ENCODE measurements at regions not wholly inside any gene's neighbourhood (a gene's known extent, or its start where the extent isn't known, plus 50 kb on each side); places are given as distances from the start of the nearest gene placed in this dataset.
"Not testable (repeated sequence)": the region's sequence is repeated elsewhere in the genome, so short reads cannot be mapped to it uniquely, and the experiment has no call there.

DNA sequence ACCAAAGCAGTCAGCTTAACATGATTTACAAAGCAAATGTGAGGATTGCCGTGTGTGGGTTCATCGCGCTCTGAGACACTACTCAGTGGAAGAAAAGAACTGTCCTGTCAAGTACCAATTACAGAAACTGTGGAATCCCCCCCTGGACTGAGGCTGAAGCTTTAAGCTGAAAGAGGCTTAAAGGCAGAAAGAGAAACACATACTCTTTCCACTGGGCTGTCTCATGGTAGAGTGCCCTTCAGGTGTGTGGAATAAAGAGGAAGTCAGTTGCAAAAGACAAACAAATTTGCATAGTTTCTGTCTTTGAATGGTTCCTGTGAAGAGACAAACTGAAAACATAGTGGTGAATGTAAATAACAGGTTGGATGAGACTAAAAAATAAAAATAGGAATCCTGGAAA lies 560.4 kb upstream of the SYNCRIP start:
- DNase-seq, result no peak

DNA sequence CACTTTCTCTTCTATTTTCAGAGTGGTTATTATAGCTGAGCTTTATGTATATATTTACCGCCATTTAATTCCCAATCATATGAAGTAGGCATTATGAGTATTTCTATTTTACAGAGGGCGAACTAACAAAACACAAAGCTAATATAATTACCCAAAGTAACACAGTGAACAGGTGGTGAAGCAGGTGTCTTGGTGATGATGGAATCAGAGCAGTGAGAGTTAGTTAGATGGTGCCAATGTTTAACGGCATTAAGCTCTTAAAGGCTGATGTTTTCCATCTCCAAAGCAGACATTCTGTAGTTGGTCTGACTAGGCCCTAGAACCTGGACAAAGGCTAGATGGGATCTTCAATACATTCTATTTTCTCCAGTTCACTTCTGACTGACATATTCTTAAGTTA lies 551.1 kb upstream of the SYNCRIP start:
- no peak for DNase-seq

DNA sequence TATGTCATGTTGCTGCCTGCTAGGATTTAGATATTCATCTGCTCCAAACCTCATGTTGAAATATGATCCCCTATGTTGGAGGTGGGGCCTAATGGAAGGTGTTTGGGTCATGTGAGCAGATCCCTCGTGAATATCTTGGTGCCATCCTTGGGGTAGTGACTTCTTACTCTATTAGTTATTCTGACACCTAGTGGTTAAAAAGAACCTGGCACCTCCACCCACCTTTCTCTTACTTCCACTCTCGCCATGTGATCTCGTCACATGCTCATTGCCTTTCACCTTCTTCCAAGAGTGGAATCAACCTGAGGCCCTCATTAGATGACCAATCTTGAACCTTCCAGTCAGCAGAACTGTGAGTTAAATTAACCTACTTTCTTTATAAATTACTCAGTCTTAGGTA lies 549.4 kb upstream of the SYNCRIP start:
- DNase-seq, result peak; percentile 84

GRCh38 chr6:86175149-86175548 lies 532.5 kb upstream of the SYNCRIP start:
- peak; percentile 60 for DNase-seq

GRCh38 chr6:86154852-86155251 lies 512.2 kb upstream of the SYNCRIP start:
- no peak for DNase-seq

- DNase-seq, result no peak
Measured at GRCh38 chr6:86153521-86153920, 510.8 kb upstream of the SYNCRIP start.

DNA sequence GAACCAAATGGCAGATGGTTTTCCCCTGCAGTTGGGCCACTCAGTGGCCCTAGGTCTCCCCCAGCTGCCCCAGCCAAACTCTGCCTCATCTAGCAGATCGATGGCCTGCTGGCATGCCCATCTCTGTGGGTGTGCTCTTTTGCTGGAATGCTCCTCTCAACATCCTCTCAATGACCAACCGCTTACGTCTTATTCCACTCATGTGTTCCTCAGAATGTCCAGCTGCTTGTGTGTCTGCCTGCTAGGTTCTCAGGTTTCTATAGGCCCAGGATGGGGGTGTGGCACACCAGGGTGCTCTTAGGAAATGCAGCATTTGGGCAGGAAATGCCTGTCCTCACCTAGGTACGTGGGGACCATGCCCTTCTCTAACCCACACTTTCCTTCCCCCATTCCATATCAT lies 509.9 kb upstream of the SYNCRIP start:
- DNase-seq, result no peak

DNA sequence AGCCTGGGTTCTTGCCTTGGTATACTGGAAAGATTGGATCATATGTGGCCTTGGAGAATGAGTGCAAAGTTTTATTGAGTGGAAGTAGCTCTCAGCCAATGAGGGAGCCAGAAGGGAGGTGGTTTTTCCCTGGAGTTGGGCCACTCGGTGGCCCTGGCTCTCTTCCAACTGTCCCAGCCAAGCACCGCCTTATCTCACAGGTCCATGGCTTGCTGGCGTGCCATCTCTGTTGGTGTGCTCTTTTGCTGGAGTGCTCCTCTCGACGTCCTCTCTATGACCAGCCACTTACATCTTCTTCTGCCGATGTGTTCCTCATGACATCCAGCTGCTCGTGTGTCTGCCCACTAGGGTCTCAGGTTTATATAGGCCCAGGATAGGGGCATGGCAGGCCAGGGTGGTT lies 505.9 kb upstream of the SYNCRIP start:
- peak; percentile 59 for DNase-seq

- no peak for DNase-seq
Measured at GRCh38 chr6:86147859-86148258, 505.2 kb upstream of the SYNCRIP start.

DNA sequence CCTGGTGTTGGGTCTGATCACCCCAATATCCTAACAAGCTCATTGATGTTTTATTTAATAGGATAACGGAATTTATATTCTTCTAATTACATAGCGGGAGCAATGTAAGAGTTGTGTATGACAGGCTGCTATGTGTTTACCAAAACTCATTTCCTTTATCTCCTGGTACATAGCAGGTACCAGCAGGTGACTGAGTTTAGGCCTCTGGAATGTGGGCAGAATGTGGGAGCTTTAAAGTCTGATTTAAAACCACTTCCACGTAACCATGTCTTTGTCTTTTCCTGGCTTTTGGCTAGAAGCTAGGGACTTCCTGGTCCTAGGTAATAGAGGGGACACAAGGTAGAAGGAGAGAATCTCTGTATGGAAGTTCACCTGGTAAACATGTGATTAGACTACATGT lies 504.6 kb upstream of the SYNCRIP start:
- no peak for DNase-seq

DNA sequence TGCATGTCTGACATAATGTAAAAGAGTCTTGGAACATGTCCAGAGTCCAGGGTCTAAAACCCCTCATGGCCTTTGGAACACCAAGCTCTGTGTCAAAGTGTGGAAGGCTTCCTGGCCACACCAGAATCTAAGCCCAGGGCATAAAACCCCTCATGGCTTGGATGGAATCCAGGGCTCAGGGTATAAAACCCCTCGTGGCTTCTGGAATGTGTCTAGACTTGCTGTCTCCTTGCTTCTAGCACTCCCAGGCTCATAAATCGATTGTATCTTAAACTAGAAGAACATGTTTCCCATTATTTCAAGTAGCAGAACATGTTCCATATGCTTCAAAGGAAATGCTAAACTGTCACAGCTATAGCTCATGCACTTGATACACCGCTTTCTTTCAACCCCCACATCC lies 504.1 kb upstream of the SYNCRIP start:
- DNase-seq, result not testable (repeated sequence)

GRCh38 chr6:86142326-86142725 lies 499.6 kb upstream of the SYNCRIP start:
- no peak for DNase-seq

- DNase-seq, result no peak
Measured at GRCh38 chr6:86128130-86128814, 485.6 kb upstream of the SYNCRIP start.

- DNase-seq, result no peak
Measured at GRCh38 chr6:86122086-86122485, 479.4 kb upstream of the SYNCRIP start.

- no peak for DNase-seq
Measured at GRCh38 chr6:86118271-86118670, 475.6 kb upstream of the SYNCRIP start.

DNA sequence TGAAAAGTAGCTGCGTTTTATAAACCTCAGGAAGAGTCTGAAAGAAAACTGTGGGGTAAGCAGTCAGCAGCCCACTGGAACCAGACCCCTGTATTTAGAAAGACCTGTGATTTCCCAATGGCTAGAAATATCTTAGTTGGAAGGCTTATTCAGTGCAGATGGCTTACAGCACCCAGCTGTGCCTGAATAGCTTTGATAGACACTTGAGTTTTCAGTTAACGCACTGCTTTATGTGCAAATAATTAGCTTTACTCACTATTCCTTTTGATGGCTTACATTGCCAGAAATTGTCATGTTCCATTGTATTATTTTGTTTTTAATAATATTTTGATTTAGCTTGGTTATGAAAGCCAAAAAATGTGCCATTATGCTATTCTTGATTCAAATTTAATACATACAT lies 465.3 kb upstream of the SYNCRIP start:
- no peak for DNase-seq

DNA sequence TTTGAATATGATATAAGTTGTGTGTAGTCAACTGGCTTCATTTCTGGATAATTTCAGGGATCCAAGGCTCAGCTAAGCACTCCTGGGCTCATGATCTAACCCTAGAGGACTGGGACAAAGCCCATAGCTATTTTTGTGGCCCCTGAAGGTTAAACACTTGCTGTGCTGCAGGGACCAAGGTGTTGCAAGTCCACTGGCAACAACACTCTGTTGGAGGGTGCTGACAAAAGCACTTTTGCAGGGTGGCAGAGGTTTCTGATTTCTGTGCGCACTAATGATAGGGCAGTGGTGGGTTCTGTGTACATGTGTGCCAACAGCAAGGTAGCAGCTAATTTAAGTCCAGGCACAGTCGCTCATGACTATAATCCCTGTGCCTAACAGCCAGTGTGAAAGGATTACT lies 445.3 kb upstream of the SYNCRIP start:
- no peak for DNase-seq

DNA sequence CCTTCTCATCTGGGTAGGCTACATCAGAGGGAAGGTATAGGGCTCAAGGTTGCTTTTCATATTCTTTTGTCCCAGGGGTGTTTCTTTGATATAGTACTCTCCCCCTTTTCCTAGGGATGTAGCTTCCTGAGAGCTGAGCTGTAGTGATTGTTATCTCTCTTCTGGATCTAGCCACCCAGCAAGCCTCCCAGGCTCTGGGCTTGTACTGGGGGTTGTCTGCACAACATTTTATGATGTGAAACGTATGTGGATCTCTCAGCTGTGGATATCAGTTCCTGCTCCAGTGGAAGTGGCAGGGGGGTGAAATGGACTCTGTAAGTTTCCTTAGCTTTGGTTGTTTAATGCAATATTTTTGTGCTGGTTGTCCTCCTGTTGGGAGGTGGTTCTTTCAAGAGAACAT lies 437.3 kb upstream of the SYNCRIP start:
- DNase-seq, result no peak

GRCh38 chr6:86070151-86070550 lies 427.5 kb upstream of the SYNCRIP start:
- DNase-seq, result no peak

DNA sequence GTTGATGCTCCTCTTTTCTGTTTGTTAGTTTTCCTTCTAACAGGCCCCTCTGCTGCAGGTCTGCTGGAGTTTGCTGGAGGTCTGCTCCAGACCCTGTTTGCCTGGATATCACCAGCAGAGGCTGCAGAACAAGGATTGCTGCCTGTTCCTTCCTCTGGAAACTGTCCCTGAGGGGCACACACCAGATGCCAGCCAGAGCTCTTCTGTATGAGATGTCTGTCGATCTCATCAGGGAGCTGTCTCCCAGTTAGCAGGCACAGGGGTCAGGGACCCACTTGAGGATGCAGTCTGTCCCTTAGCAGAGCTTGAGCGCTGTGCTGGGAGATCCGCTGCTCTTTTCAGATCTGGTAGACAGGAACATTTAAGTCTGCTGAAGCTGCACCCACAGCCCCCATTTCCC lies 422.3 kb upstream of the SYNCRIP start:
- not testable (repeated sequence) for DNase-seq

DNA sequence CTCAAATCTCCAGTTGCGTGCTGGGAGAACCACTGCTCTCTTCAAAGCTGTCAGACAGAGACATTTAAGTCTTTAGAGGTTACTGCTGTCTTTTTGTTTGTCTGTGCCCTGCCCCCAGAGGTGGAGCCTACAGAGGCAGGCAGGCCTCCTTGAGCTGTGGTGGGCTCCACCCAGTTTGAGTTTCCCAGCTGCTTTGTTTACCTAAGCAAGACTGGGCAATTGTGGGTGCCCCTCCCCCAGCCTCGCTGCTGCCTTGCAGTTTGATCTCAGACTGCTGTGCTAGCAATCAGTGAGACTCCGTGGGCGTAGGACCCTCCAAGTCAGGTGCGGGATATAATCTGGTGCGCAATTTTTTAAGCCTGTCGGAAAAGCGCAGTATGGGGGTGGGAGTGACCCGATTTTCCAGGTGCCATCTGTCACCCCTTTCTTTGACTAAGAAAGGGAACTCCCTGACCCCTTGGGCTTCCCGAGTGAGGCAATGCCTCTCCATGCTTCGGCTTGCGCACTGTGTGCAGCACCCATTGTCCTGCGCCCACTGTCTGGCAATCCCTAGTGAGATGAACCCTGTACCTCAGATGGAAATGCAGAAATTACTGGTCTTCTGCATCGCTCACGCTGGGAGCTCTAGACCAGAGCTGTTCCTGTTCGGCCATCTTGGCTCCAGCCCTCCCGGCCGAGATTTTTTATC lies 414.8 kb upstream of the SYNCRIP start:
- DNase-seq, result not testable (repeated sequence)

GRCh38 chr6:86045038-86045437 lies 402.4 kb upstream of the SYNCRIP start:
- DNase-seq, result no peak

DNA sequence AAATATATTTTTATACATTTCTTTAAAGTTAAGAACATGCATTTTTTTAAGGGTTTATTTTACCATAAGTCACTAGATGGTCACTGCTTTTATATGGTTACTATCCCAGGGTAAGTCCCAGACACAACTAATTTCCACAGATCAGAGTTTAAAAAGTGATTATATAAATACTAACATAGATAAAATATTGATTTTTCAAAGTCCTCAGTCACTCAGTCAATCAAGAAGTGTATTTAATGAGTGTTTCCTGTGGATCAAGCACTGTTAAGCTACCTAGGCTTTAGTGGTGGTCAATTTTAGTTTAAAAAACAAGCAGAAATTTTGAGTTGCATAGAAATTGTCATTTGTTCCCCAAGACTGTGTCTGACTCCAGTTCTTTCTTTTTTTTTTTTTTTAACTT lies 399.5 kb upstream of the SYNCRIP start:
- no peak for DNase-seq

GRCh38 chr6:86031713-86032112 lies 389.0 kb upstream of the SYNCRIP start:
- DNase-seq, result no peak

DNA sequence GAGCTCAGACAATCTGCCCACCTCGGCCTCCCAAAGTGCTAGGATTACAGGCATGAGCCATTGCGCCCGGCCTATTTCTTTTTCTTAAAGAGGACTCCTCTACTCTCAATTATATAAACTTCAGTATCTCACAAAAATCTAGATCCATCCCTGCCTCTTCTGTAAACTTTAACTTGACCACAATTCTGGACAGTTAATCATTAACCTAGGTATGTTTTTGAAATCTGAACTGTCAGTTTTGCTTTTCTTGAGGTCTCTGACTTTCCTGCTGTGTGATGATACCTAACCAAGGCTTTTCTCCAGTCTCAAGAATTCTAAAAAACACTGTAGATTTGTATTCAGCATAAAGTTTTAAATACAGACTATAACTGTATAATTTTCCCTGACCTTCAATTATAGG lies 388.2 kb upstream of the SYNCRIP start:
- no peak for DNase-seq
